ENCODE measurements at regions not wholly inside any gene's neighbourhood (a gene's known extent, or its start where the extent isn't known, plus 50 kb on each side); places are given as distances from the start of the nearest gene placed in this dataset.
A peak's percentile ranks its signal among the peaks of the same experiment; 100 is the strongest.

DNA sequence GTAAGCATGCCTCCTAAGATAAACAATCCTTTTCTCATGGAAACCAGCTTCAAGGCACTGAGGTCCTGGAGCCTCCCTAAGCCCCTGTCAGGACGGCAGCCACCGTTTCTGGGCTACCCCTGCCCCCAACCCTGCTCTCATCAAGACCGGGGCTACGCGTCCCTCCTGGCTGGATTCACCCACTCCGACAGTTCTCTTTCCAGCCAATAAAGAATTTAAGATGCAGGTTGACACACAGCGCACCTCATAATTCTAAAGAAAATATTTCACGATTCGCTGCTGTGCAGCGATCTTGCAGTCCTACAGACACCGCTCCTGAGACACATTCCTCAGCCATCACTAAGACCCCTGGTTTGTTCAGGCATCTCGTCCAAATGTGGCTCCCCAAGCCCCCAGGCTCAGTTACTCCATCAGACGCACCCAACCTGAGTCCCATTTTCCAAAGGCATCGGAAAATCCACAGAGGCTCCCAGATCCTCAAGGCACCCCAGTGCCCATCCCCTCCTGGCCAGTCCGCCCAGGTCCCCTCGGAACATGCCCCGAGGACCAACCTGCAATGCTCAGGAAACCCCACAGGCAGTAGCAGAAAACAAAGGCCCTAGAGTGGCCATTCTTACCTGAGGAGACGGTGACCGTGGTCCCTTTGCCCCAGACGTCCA lies 336.3 kb downstream of the TMEM121 start:
- H3K27ac ChIP-seq (ENCODE audit: low read depth, low read length) = peak overlapping the region; percentile 98
- H3F3A ChIP-seq (ENCODE audit: control insufficient read depth, insufficient read depth) = peaks cover 28% of the 10 kb centered on the region
- H4K20me1 ChIP-seq (ENCODE audit: control insufficient read depth, insufficient read depth, low read depth, low read length) = no peaks in the 10 kb centered on the region
- H3K4me1 ChIP-seq (ENCODE audit: control insufficient read depth, low read length) = peaks cover 30% of the 10 kb centered on the region
- peaks cover 35% of the 10 kb centered on the region for H3K79me2 ChIP-seq (ENCODE audit: control insufficient read depth, low read length)
- peak overlapping the region; percentile 69 for H3K4me2 ChIP-seq (ENCODE audit: low read length)
- peak overlapping the region; percentile 89 for H3K4me3 ChIP-seq (ENCODE audit: low read length)
- no peaks in the 10 kb centered on the region for H3K9me3 ChIP-seq (ENCODE audit: control insufficient read depth, insufficient read depth, low read length)
- H3K36me3 ChIP-seq (ENCODE audit: control insufficient read depth, low read length) = peaks cover 35% of the 10 kb centered on the region
- H3K9me2 ChIP-seq (replicated peaks; ENCODE audit: control insufficient read depth, low read length) = no peaks in the 10 kb centered on the region
- TF ChIP-seq EZH2phosphoT487 (IDR thresholded peaks at IDR 0.05; ENCODE audit: borderline replicate concordance, low read length) = no peak
- TF ChIP-seq, protein P1, sequence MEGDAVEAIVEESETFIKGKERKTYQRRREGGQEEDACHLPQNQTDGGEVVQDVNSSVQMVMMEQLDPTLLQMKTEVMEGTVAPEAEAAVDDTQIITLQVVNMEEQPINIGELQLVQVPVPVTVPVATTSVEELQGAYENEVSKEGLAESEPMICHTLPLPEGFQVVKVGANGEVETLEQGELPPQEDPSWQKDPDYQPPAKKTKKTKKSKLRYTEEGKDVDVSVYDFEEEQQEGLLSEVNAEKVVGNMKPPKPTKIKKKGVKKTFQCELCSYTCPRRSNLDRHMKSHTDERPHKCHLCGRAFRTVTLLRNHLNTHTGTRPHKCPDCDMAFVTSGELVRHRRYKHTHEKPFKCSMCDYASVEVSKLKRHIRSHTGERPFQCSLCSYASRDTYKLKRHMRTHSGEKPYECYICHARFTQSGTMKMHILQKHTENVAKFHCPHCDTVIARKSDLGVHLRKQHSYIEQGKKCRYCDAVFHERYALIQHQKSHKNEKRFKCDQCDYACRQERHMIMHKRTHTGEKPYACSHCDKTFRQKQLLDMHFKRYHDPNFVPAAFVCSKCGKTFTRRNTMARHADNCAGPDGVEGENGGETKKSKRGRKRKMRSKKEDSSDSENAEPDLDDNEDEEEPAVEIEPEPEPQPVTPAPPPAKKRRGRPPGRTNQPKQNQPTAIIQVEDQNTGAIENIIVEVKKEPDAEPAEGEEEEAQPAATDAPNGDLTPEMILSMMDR (IDR thresholded peaks at IDR 0.05; ENCODE audit: low read depth, low read length, poor library complexity, severe bottlenecking) = no peak
- no peaks in the 10 kb centered on the region for H3K27me3 ChIP-seq (ENCODE audit: control insufficient read depth, low read length)

DNA sequence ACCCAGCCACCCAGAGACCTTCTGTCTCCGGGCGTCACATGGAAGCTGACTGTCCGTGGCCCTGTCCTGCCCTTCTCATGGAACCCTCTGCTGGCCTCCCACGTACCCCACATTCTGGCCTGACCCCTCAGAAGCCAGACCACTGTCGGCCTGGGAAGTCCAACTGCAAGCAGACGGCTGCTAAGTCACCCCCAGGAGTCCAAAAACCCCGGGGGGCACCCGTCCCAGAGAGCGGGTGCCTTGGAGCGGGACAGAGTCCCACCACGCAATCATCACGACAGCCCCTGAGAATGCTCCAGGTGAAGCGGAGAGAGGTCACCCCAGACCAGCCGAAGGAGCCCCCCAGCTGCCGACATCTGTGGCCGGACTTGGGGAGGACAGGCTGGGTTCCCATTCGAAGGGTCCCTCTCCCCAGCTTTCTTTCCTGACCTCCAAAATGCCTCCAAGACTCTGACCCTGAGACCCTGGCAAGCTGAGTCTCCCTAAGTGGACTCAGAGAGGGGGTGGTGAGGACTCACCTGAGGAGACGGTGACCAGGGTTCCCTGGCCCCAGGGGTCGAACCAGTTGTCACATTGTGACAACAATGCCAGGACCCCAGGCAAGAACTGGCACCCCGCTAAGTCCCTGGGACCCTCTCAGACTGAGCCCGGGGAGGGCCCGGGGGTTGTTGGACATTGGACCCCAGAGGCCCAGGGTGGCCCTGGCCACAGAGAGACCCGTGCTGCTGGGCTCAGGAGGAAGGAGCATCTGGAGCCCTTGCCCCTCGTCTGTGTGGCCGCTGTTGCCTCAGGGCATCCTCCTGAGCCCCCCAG lies 337.1 kb downstream of the TMEM121 start:
- H3K9me3 ChIP-seq (ENCODE audit: control insufficient read depth, insufficient read depth, low read length) = no peaks in the 10 kb centered on the region

DNA sequence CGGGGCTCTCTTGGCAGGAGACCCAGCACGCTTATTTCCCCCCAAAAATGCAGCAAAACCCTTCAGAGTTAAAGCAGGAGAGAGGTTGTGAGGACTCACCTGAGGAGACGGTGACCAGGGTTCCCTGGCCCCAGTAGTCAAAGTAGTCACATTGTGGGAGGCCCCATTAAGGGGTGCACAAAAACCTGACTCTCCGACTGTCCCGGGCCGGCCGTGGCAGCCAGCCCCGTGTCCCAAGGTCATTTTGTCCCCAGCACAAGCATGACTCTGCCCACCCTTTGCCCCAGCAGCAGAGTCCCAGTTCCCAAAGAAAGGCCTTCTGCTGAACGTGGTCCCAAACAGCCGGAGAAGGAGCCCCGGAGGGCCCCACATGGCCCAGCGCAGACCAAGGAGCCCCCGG lies 337.7 kb downstream of the TMEM121 start:
- Histone ChIP-seq H4K20me1 (ENCODE audit: control insufficient read depth, insufficient read depth, low read depth, low read length) (no peaks in the 10 kb centered on the region), H3K4me1 (ENCODE audit: control insufficient read depth, low read length) (peaks cover 30% of the 10 kb centered on the region), H3K4me3 (ENCODE audit: low read length) (no peak overlapping the region), H3K79me2 (ENCODE audit: control insufficient read depth, low read length) (peaks cover 35% of the 10 kb centered on the region), H3K36me3 (ENCODE audit: control insufficient read depth, low read length) (peaks cover 35% of the 10 kb centered on the region), H3K4me2 (ENCODE audit: low read length) (no peak overlapping the region), H3K9me3 (ENCODE audit: control insufficient read depth, insufficient read depth, low read length) (no peaks in the 10 kb centered on the region), H3K9me2 (replicated peaks; ENCODE audit: control insufficient read depth, low read length) (no peaks in the 10 kb centered on the region), H3K27ac (ENCODE audit: low read depth, low read length) (no peak overlapping the region), H3F3A (ENCODE audit: control insufficient read depth, insufficient read depth) (peaks cover 28% of the 10 kb centered on the region), H3K27me3 (ENCODE audit: control insufficient read depth, low read length) (no peaks in the 10 kb centered on the region)
- TF ChIP-seq, protein P1 (IDR thresholded peaks at IDR 0.05; ENCODE audit: low read depth, low read length, poor library complexity, severe bottlenecking) = no peak
- TF ChIP-seq EZH2phosphoT487 (IDR thresholded peaks at IDR 0.05; ENCODE audit: borderline replicate concordance, low read length) = no peak

More for the DNA sequence above, 337.1 kb downstream of the TMEM121 start:
- H3K27ac ChIP-seq (ENCODE audit: low read depth, low read length) = peak overlapping the region; percentile 98
- no peaks in the 10 kb centered on the region for H3K27me3 ChIP-seq (ENCODE audit: control insufficient read depth, low read length)
- TF ChIP-seq, protein P1 (IDR thresholded peaks at IDR 0.05; ENCODE audit: low read depth, low read length, poor library complexity, severe bottlenecking) = no peak
- no peak for TF ChIP-seq EZH2phosphoT487 (IDR thresholded peaks at IDR 0.05; ENCODE audit: borderline replicate concordance, low read length)
- H3K4me3 ChIP-seq (ENCODE audit: low read length) = peak overlapping the region; percentile 89
- no peaks in the 10 kb centered on the region for H4K20me1 ChIP-seq (ENCODE audit: control insufficient read depth, insufficient read depth, low read depth, low read length)
- H3K79me2 ChIP-seq (ENCODE audit: control insufficient read depth, low read length) = peaks cover 35% of the 10 kb centered on the region
- no peaks in the 10 kb centered on the region for H3K9me2 ChIP-seq (replicated peaks; ENCODE audit: control insufficient read depth, low read length)
- peaks cover 35% of the 10 kb centered on the region for H3K36me3 ChIP-seq (ENCODE audit: control insufficient read depth, low read length)
- peaks cover 30% of the 10 kb centered on the region for H3K4me1 ChIP-seq (ENCODE audit: control insufficient read depth, low read length)
- peak overlapping the region; percentile 69 for H3K4me2 ChIP-seq (ENCODE audit: low read length)
- peaks cover 28% of the 10 kb centered on the region for H3F3A ChIP-seq (ENCODE audit: control insufficient read depth, insufficient read depth)

Measured in DOHH2 (cell line).